ENCODE measurements at regions not wholly inside any gene's neighbourhood (a gene's known extent, or its start where the extent isn't known, plus 50 kb on each side); places are given as distances from the start of the nearest gene placed in this dataset.

DNA sequence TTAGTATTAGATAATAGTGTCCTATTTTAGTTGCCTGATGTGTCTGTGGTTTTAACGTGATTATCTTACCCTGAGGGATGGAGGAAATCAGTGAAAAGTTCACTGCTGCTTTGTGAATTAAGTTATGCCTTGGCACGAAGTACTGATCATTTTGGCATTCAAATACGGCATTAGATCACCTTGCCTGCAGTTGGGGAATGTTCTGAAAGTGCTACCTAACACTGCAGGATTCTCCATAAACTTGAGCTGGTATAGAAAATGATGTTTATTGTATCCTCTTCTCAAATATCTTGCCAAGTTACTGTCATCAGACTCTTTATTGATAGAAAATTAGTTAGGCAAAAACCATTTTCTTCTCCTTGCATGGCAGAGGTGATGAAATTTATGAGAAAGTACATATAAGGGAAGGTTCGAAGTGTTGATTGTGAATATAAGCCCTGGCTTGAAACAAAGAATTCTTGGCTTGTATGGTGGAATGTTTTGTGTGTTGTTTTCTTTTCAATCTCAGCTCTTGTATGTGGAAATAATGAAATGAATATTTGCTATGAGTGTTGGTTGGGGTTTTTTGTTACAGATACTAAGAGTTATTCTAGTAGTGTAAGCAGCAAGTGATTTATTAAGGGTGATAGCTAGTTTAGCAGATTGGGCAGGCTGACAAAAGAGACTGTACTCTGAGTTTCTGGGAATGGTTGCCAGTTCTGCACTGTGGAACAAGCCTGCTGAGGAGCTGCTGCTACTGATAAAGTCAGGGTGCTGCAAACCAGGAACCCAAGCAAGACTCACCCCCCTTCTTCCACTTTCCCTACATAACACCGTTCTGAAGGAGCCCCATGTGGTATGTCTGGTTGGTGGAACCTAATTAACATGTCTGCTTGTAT lies 448.3 kb downstream of the PCNX1 start (continued):
- TF ChIP-seq, protein P1, sequence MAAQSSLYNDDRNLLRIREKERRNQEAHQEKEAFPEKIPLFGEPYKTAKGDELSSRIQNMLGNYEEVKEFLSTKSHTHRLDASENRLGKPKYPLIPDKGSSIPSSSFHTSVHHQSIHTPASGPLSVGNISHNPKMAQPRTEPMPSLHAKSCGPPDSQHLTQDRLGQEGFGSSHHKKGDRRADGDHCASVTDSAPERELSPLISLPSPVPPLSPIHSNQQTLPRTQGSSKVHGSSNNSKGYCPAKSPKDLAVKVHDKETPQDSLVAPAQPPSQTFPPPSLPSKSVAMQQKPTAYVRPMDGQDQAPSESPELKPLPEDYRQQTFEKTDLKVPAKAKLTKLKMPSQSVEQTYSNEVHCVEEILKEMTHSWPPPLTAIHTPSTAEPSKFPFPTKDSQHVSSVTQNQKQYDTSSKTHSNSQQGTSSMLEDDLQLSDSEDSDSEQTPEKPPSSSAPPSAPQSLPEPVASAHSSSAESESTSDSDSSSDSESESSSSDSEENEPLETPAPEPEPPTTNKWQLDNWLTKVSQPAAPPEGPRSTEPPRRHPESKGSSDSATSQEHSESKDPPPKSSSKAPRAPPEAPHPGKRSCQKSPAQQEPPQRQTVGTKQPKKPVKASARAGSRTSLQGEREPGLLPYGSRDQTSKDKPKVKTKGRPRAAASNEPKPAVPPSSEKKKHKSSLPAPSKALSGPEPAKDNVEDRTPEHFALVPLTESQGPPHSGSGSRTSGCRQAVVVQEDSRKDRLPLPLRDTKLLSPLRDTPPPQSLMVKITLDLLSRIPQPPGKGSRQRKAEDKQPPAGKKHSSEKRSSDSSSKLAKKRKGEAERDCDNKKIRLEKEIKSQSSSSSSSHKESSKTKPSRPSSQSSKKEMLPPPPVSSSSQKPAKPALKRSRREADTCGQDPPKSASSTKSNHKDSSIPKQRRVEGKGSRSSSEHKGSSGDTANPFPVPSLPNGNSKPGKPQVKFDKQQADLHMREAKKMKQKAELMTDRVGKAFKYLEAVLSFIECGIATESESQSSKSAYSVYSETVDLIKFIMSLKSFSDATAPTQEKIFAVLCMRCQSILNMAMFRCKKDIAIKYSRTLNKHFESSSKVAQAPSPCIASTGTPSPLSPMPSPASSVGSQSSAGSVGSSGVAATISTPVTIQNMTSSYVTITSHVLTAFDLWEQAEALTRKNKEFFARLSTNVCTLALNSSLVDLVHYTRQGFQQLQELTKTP (IDR thresholded peaks at IDR 0.05; ENCODE audit: low read depth in 1 of 2, partially characterized antibody in 2 of 2): no peak
- TF ChIP-seq, protein P2, sequence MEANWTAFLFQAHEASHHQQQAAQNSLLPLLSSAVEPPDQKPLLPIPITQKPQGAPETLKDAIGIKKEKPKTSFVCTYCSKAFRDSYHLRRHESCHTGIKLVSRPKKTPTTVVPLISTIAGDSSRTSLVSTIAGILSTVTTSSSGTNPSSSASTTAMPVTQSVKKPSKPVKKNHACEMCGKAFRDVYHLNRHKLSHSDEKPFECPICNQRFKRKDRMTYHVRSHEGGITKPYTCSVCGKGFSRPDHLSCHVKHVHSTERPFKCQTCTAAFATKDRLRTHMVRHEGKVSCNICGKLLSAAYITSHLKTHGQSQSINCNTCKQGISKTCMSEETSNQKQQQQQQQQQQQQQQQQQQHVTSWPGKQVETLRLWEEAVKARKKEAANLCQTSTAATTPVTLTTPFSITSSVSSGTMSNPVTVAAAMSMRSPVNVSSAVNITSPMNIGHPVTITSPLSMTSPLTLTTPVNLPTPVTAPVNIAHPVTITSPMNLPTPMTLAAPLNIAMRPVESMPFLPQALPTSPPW (CRISPR knock-in tag; IDR thresholded peaks at IDR 0.05): peak; percentile 98
- TF ChIP-seq PHF21A (IDR thresholded peaks at IDR 0.05; ENCODE audit: borderline replicate concordance, low read depth): peak; percentile 53; the same call in 1 of the 2 replicates
- TF ChIP-seq YY1 (IDR thresholded peaks at IDR 0.05; ENCODE audit: borderline replicate concordance in 1 of 3, control insufficient read depth in 1 of 3, extremely low read depth in 1 of 3, insufficient read depth in 3 of 3, insufficient read length in 1 of 3, insufficient replicate concordance in 2 of 3, low read depth in 1 of 3, low read length in 2 of 3): peak in 1 of 3 experiments; percentile 19
- peak; percentile 64 for TF ChIP-seq NCOR1 (IDR thresholded peaks at IDR 0.05)
- 0 out of 2 replicates have a peak, but pooled peaks have one; percentile 15 for TF ChIP-seq GABPA (tag; conservative IDR thresholded peaks at IDR 0.05; ENCODE audit: low read depth)
- TF ChIP-seq, protein P3, sequence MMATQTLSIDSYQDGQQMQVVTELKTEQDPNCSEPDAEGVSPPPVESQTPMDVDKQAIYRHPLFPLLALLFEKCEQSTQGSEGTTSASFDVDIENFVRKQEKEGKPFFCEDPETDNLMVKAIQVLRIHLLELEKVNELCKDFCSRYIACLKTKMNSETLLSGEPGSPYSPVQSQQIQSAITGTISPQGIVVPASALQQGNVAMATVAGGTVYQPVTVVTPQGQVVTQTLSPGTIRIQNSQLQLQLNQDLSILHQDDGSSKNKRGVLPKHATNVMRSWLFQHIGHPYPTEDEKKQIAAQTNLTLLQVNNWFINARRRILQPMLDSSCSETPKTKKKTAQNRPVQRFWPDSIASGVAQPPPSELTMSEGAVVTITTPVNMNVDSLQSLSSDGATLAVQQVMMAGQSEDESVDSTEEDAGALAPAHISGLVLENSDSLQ (IDR thresholded peaks at IDR 0.05): peak; percentile 56; the same call in 1 of the 2 replicates
- peak in 1 of 2 experiments; percentile 71; a peak in 1 of 4 replicates for TF ChIP-seq RCOR1 (IDR thresholded peaks at IDR 0.05; ENCODE audit: borderline replicate concordance in 1 of 2, low read depth in 2 of 2, low read length in 2 of 2)
- TF ChIP-seq, protein P4, sequence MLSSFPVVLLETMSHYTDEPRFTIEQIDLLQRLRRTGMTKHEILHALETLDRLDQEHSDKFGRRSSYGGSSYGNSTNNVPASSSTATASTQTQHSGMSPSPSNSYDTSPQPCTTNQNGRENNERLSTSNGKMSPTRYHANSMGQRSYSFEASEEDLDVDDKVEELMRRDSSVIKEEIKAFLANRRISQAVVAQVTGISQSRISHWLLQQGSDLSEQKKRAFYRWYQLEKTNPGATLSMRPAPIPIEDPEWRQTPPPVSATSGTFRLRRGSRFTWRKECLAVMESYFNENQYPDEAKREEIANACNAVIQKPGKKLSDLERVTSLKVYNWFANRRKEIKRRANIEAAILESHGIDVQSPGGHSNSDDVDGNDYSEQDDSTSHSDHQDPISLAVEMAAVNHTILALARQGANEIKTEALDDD (IDR thresholded peaks at IDR 0.05): peak; percentile 81
- no peak for TF ChIP-seq SETDB1 (IDR thresholded peaks at IDR 0.05; ENCODE audit: low read length)
- TF ChIP-seq, protein P5, sequence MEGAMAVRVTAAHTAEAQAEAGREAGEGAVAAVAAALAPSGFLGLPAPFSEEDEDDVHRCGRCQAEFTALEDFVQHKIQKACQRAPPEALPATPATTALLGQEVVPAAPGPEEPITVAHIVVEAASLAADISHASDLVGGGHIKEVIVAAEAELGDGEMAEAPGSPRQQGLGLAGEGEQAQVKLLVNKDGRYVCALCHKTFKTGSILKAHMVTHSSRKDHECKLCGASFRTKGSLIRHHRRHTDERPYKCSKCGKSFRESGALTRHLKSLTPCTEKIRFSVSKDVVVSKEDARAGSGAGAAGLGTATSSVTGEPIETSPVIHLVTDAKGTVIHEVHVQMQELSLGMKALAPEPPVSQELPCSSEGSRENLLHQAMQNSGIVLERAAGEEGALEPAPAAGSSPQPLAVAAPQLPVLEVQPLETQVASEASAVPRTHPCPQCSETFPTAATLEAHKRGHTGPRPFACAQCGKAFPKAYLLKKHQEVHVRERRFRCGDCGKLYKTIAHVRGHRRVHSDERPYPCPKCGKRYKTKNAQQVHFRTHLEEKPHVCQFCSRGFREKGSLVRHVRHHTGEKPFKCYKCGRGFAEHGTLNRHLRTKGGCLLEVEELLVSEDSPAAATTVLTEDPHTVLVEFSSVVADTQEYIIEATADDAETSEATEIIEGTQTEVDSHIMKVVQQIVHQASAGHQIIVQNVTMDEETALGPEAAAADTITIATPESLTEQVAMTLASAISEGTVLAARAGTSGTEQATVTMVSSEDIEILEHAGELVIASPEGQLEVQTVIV (CRISPR knock-in tag; IDR thresholded peaks at IDR 0.05; ENCODE audit: borderline replicate concordance): no peak
- no peak for TF ChIP-seq HDAC6 (IDR thresholded peaks at IDR 0.05; ENCODE audit: low read depth, low read length)

Measured in K562 (cell line).